GM21447 (cell line): ENCODE measurements at regions not wholly inside any gene's neighbourhood (a gene's known extent, or its start where the extent isn't known, plus 50 kb on each side); places are given as distances from the start of the nearest gene placed in this dataset.

Source experiments
- ATAC-seq: cut with Tn5 transposase; IDR thresholded peaks from one replicate; pipeline ENCODE4 v1.9.1; 2021; ENCODE audit not compliant: unreplicated experiment

GRCh38 chr1:4500441-4500840, 154.0 kb upstream of the AJAP1 start:
- no peak for ATAC-seq

- ATAC-seq = no peak
Observed at GRCh38 chr1:4506591-4506990, 147.8 kb upstream of the AJAP1 start.

GRCh38 chr1:4509206-4509605, 145.2 kb upstream of the AJAP1 start:
- ATAC-seq = no peak

- ATAC-seq = no peak
Observed at GRCh38 chr1:4510276-4510691, 144.1 kb upstream of the AJAP1 start.

DNA sequence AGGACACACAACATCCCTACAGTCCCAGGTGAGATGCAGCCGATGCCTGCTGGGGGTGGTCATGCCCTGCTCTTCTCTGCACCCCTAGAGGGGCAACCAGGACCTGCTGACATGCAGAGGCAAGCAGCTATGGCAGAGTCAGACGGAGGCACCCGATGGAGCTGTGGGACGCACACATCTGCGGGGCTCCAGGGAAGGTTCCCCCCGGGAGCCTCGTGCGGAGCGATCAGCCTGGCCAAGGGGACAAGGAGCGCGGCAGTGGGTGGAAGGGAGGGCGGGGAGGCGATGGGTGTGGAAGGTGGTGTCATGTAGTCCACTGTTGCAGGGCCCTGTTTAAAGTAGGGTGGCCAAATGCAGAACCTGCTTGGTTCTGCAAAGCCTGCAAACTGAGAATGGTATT, 143.0 kb upstream of the AJAP1 start:
- ATAC-seq = no peak

DNA sequence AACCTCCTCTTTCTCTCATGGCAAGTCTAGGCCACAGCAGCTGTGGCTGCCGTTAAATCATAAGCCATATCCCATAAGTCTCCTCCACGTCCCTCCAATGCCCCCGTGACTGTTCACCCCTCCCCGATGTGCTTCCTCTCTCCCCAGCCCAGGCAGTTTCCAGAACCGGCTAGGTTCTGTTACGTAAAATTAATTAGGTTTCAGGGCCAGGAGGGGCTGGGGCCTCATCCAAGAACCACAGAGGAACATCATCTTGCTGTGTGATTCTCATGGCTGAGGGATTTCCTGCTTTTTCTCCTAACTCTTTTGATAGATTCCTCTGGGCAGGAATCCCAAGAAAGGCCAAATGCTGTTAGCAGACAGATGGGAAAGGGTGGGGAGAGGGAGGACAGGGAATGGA, 141.8 kb upstream of the AJAP1 start:
- ATAC-seq = no peak

GRCh38 chr1:4513685-4514084, 140.7 kb upstream of the AJAP1 start:
- ATAC-seq = no peak

- no peak for ATAC-seq
Observed at GRCh38 chr1:4515727-4516289, 138.6 kb upstream of the AJAP1 start.

- no peak for ATAC-seq
Observed at GRCh38 chr1:4516596-4516995, 137.8 kb upstream of the AJAP1 start.

- ATAC-seq = no peak
Observed at GRCh38 chr1:4517186-4517954, 137.0 kb upstream of the AJAP1 start.

DNA sequence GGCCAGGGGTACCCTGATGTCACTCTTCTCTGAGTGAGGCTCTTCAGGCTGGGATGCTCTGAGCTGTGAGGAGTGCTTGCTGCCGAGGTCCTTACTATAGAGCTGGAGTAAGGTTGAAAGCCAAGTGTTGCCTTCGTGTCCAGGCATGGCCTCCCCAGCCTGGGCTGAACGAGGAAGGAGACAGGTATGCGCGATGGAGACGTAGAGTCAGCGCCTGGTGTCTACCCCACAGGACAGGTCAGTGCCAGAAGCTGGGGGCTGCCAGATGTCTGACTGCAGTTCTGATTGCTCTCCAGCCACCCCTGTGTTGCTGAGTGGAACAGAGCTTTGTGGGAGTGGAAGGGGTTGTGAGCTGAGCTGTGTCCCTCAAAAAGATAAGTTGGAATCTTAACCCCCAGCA, 135.8 kb upstream of the AJAP1 start:
- no peak for ATAC-seq

DNA sequence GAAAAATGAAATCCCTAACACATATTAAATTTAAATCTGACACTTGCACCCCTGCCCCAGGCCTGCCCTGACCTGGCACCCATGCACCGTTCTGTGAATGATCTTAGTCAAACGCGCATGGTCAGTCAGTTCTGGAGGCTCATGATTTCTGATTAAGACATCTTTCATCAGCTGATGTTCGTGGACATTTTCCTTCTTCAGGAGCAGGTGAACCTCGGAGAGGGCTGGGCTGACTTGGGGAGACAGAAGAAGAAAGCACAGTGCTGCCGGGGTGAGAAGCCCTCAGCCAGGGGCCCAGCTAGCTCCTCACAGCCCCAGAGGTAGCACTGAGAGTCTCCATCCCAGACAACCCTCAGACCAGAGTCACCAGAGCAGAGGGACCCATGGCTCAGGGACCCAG, 134.5 kb upstream of the AJAP1 start:
- no peak for ATAC-seq

- no peak for ATAC-seq
Observed at GRCh38 chr1:4523551-4523950, 130.9 kb upstream of the AJAP1 start.

DNA sequence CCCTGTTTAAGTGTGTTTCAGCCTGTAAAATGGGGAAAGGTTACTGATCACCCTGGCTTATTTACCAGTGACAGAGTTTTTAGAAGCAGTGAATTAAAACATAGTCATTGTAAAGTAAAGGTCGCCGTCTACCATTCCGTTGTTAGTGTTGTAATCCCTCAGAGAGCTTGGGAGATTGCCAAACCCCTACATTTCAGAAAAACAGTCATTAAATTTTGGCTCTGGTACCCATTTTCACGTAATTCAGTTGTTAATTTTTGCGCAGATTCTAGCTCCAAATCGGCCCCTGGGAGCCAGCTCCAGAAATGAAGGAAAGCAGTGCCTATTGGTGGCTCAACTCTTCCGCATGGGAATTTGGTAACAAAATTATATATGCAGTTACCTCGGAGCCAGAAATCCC, 127.7 kb upstream of the AJAP1 start:
- ATAC-seq = no peak

DNA sequence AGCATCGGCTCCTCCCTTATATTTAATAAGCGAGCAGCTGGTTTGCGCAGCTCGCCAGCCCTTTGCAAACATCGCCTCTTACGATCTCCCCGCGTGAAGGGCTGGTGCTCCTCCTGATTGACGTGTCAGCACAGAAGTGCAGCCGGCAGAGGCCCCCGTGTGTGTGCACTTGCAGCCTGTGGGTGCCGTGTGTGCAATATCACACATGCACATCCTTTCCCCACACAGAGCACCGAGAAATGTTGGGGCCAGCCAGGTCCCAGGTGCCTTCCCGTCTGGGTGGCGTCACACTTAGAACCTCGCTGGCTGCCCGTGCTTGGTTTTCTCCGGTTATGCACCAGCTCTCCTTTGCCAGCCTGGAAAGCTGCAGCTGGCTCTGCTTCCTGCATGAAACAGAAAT, 126.6 kb upstream of the AJAP1 start:
- no peak for ATAC-seq

DNA sequence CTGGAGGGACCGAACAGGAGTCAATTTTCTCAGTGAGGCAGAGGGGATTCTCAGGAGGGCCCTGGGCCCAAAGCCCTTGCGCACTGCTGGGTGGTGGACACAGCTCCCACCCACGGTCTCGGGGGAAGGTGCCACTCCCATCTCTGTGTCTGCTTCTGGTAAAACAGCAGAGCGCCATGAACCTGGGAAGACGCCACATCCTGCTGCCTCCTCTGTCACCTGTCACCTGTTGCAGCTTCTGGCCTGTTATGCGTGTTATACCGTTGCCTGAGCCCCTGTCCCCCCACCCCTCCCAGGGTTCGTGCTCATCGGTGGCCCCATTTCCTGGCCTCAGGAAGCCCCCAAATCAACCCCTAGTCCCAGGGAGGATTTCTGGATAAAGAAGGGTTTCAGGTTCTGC, 125.8 kb upstream of the AJAP1 start:
- no peak for ATAC-seq

DNA sequence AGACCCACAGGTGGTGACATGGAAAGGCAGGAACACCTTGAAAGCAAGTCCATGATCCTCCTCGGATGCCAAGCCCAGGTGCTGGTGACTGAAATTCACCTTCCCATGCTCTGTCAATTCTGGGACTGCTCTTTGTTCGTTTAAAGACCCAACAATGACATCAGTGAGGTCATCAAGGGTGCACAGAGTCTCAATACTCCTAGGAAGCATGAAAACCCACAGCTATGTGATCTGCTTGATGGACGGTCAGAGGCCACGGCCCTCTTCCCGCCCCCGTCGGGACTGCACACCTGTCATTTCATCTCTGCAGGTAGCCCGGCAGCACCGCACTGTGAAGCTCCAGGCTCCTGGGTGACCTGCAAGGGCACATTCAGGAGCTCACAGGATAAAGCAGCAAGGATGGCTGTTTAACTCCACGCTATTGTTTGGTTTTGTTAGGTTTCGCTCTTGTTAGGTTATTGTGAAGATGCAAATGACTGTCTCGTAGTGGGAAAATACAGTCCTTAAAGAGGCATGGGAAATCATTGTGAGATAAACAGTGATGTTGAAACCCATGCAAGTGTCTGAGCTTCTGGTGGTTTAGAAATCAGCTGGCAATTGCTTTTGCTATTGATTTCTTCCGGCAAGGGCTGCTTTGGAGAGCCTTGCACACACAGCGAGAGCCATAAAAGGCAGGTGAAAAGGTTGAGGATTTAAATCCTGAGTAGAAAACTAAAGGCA, 124.8 kb upstream of the AJAP1 start:
- no peak for ATAC-seq

GRCh38 chr1:4530166-4530785, 124.1 kb upstream of the AJAP1 start:
- ATAC-seq = no peak

GRCh38 chr1:4531842-4532241, 122.6 kb upstream of the AJAP1 start:
- no peak for ATAC-seq

- ATAC-seq = no peak
Observed at GRCh38 chr1:4532656-4533055, 121.8 kb upstream of the AJAP1 start.

DNA sequence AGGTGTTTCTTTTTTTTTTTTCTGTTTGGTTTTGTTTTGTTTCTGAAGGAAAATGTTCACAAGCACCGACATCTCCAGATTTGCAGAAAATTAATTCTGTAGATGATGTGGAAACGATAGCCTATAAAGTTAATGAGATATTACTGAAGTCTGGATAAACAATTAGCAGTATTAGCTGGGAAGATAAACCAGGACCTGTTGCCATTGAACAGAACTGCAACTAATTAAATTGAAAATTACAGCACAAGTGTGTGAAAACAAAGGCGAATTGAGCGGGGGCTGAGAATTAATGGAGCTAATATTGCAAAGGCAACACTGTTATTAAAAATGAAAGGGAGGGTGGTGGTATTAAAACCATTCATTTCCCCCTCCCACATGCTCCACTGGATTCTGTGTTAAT, 107.5 kb upstream of the AJAP1 start:
- no peak for ATAC-seq

GRCh38 chr1:4549930-4550329, 104.5 kb upstream of the AJAP1 start:
- no peak for ATAC-seq
